ENCODE measurements at regions not wholly inside any gene's neighbourhood (a gene's known extent, or its start where the extent isn't known, plus 50 kb on each side); places are given as distances from the start of the nearest gene placed in this dataset.

DNA sequence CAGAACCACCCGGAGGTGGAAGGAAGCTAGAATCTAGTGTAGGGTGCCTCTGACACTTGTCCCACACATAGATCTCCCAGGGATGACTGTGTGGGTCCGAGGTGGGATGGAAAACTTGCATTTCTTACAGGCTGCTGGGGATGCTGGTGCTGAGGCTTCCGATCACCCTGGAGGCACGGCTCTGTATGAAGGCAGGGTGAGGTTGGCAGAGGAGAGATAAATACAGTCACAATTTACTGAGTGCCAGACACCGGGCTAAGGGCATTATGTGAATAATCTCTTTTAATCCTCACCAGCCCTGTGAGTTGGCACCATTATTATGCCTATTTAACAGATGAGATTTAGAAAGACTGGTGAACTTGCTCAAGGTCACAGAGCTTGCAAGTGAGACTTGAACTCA is 250.2 kb upstream of the RREB1 start:
- TF ChIP-seq, protein P1, sequence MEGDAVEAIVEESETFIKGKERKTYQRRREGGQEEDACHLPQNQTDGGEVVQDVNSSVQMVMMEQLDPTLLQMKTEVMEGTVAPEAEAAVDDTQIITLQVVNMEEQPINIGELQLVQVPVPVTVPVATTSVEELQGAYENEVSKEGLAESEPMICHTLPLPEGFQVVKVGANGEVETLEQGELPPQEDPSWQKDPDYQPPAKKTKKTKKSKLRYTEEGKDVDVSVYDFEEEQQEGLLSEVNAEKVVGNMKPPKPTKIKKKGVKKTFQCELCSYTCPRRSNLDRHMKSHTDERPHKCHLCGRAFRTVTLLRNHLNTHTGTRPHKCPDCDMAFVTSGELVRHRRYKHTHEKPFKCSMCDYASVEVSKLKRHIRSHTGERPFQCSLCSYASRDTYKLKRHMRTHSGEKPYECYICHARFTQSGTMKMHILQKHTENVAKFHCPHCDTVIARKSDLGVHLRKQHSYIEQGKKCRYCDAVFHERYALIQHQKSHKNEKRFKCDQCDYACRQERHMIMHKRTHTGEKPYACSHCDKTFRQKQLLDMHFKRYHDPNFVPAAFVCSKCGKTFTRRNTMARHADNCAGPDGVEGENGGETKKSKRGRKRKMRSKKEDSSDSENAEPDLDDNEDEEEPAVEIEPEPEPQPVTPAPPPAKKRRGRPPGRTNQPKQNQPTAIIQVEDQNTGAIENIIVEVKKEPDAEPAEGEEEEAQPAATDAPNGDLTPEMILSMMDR (IDR thresholded peaks at IDR 0.05) = no peak
- no peak for TF ChIP-seq EZH2phosphoT487 (IDR thresholded peaks at IDR 0.05)
- TF ChIP-seq EZH2 (IDR thresholded peaks at IDR 0.05) = no peak

Data from neural progenitor cell (in vitro differentiated cells).